GM12878 (cell line): ENCODE measurements at regions not wholly inside any gene's neighbourhood (a gene's known extent, or its start where the extent isn't known, plus 50 kb on each side); places are given as distances from the start of the nearest gene placed in this dataset.

Experiments
- ATAC-seq: fragments of 200-7000 bp; cut with Tn5 transposase; 3 replicates; pipeline ENCODE4 v1.9.1; 2020; ENCODE audit warnings: mild to moderate bottlenecking, moderate library complexity
- BruUV-seq: library from RNA; stranded (reverse); fragments of 400-500 nt; replicated peaks from 2 replicates; lab custom pipeline; 2021; lab: Mats Ljungman, UMichigan
- CTCF ChIA-PET: fragments of 300-600 bp; sonication (Branson Sonifier 250); formaldehyde crosslinking; extraction: SDS; loops from one replicate; lab custom pipeline; 2021; ENCODE audit warnings: inconsistent platforms; lab: Yijun Ruan, JAX
- POLR2A ChIA-PET: fragments of 350-600 bp; formaldehyde crosslinking; extraction: SDS; loops from one replicate; lab custom pipeline; 2021; ENCODE audit warnings: inconsistent platforms; lab: Charles Lee
- RAD21 ChIA-PET: fragments of 300-600 bp; sonication (Branson Sonifier 250); formaldehyde crosslinking; loops from one replicate; lab custom pipeline; 2023; ENCODE audit warnings: antibody characterized with exemption; ENCODE audit not compliant: unreplicated experiment; lab: Charles Lee
- SMC1A ChIA-PET: fragments of 300-600 bp; sonication (Branson Sonifier 250); formaldehyde crosslinking; loops from one replicate; lab custom pipeline; 2023; ENCODE audit not compliant: unreplicated experiment, uncharacterized antibody; lab: Charles Lee
- DNase-seq: peaks from one replicate; pipeline ENCODE4 v3.0.0-alpha.2; 2011; ENCODE audit warnings: low read depth, low spot score
- FAIRE-seq: peaks from 3 replicates; lab custom pipeline; 2011; peaks lifted over from hg19 to GRCh38; lab: Jason Lieb, UNC
- H2AFZ ChIP-seq: 2 replicates; pipeline ENCODE4 v1.6.0; 2011; ENCODE audit warnings: low read depth, low read length, control low read depth; ENCODE audit not compliant: control insufficient read depth
- H3K27ac ChIP-seq: 2 replicates; pipeline ENCODE4 v1.5.1; 2011; ENCODE audit warnings: control low read depth; ENCODE audit not compliant: control insufficient read depth, insufficient read depth
- H3K27me3 ChIP-seq, 2 experiments: replicated peaks in 1 of 2; 2 replicates each; pipeline versions ENCODE4 v1.6.0 to v1.6.1; 2011; ENCODE audit warnings: low read length in 1 of 2; ENCODE audit not compliant: control insufficient read depth in 2 of 2, insufficient read depth in 2 of 2
- H3K36me3 ChIP-seq, 2 experiments: 2 replicates each; pipeline ENCODE4 v1.5.1; 2011; ENCODE audit warnings: low read length in 1 of 2; ENCODE audit not compliant: control insufficient read depth in 2 of 2, insufficient read depth in 2 of 2
- H3K4me1 ChIP-seq: 2 replicates; pipeline ENCODE4 v1.6.1; 2011; ENCODE audit warnings: mild to moderate bottlenecking, low read length, moderate library complexity, mixed read lengths; ENCODE audit not compliant: control insufficient read depth, insufficient read depth
- H3K4me2 ChIP-seq: 2 replicates; pipeline ENCODE4 v1.6.0; 2011; ENCODE audit warnings: control low read depth; ENCODE audit not compliant: control insufficient read depth, insufficient read depth
- H3K4me3 ChIP-seq: fragments of 200-600 bp; sonication (generic); 2 replicates; pipeline ENCODE4 v1.5.1; 2016
- H3K79me2 ChIP-seq: 2 replicates; pipeline ENCODE4 v1.6.0; 2011; ENCODE audit warnings: low read length; ENCODE audit not compliant: control insufficient read depth, insufficient read depth
- H3K9ac ChIP-seq: 2 replicates; pipeline ENCODE4 v1.8.0; 2011; ENCODE audit warnings: low read length, control low read depth, mixed read lengths; ENCODE audit not compliant: control insufficient read depth, insufficient read depth
- H3K9me3 ChIP-seq: replicated peaks from 3 replicates; pipeline ENCODE4 v1.5.1; 2011; ENCODE audit warnings: mild to moderate bottlenecking, low read length; ENCODE audit not compliant: control insufficient read depth, insufficient read depth
- H4K20me1 ChIP-seq: 2 replicates; pipeline ENCODE4 v1.6.0; 2011; ENCODE audit not compliant: control insufficient read depth, insufficient read depth
- ASH2L ChIP-seq: fragments of 300-600, 200-600 bp; sonication (generic); IDR thresholded peaks from 2 replicates; pipeline ENCODE4 v1.6.1; 2017; ENCODE audit warnings: low read depth, mild to moderate bottlenecking, borderline replicate concordance
- BACH1 ChIP-seq: fragments of 450-650 bp; IDR thresholded peaks from 2 replicates; pipeline ENCODE4 v1.6.1; 2017; ENCODE audit warnings: mild to moderate bottlenecking, borderline replicate concordance
- BHLHE40 ChIP-seq, 2 experiments: fragments of 450-650 bp in 1 of 2; IDR thresholded peaks; 2 replicates each; pipeline ENCODE4 v1.6.1; 2011 to 2017; ENCODE audit warnings: low read depth in 2 of 2, borderline replicate concordance in 1 of 2, improper control_type of control experiment in 1 of 2, low read length in 1 of 2, mild to moderate bottlenecking in 1 of 2
- CBX5 ChIP-seq: sonication (generic); IDR thresholded peaks from 2 replicates; pipeline ENCODE4 v1.6.1; 2016; ENCODE audit warnings: low read depth, moderate library complexity, mild to moderate bottlenecking, inconsistent platforms
- DPF2 ChIP-seq: fragments of 450-650 bp; IDR thresholded peaks from 2 replicates; pipeline ENCODE4 v1.6.1; 2017; ENCODE audit warnings: mild to moderate bottlenecking
- EGR1 ChIP-seq, 2 experiments: IDR thresholded peaks; 1 replicate in 1 of 2; 2 replicates in 1 of 2; pipeline ENCODE4 v1.6.1; 2011 to 2012; ENCODE audit warnings: low read depth in 2 of 2, low read length in 2 of 2, borderline replicate concordance in 1 of 2, mild to moderate bottlenecking in 1 of 2, moderate library complexity in 1 of 2
- IKZF1 ChIP-seq: fragments of 450-650 bp; conservative IDR thresholded peaks from 2 replicates; pipeline ENCODE4 v1.6.1; 2017; ENCODE audit warnings: antibody characterized with exemption, mild to moderate bottlenecking
- NFYB ChIP-seq: IDR thresholded peaks from 2 replicates; pipeline ENCODE4 v1.6.1; 2011; ENCODE audit warnings: low read depth, mild to moderate bottlenecking, low read length, improper control_type of control experiment, moderate library complexity; ENCODE audit not compliant: insufficient read depth
- NR2F1 ChIP-seq: fragments of 450-650 bp; conservative IDR thresholded peaks from 2 replicates; pipeline ENCODE4 v1.6.1; 2017; ENCODE audit warnings: mild to moderate bottlenecking
- PAX8 ChIP-seq: fragments of 450-650 bp; IDR thresholded peaks from 2 replicates; pipeline ENCODE4 v1.6.1; 2017; ENCODE audit warnings: mild to moderate bottlenecking, moderate library complexity
- PBX3 ChIP-seq: IDR thresholded peaks from 2 replicates; pipeline ENCODE4 v1.6.1; 2011; ENCODE audit warnings: mild to moderate bottlenecking, low read depth, low read length, moderate library complexity; ENCODE audit not compliant: insufficient replicate concordance
- TBL1XR1 ChIP-seq: IDR thresholded peaks from 2 replicates; pipeline ENCODE4 v1.6.1; 2012; ENCODE audit warnings: low read depth, low read length, improper control_type of control experiment
- USF1 ChIP-seq: IDR thresholded peaks from 2 replicates; pipeline ENCODE4 v1.6.1; 2011; ENCODE audit warnings: borderline replicate concordance, low read depth, mild to moderate bottlenecking, moderate library complexity, mixed read lengths, low read length; ENCODE audit not compliant: insufficient read depth; ENCODE audit errors: extremely low read length
- WRNIP1 ChIP-seq: IDR thresholded peaks from 2 replicates; pipeline ENCODE4 v1.6.1; 2011; ENCODE audit warnings: low read depth, low read length, improper control_type of control experiment, borderline replicate concordance
- ZNF274 ChIP-seq: IDR thresholded peaks from one replicate; pipeline ENCODE4 v1.8.0; 2011; ENCODE audit not compliant: insufficient read length, insufficient read depth
- WGBS: methylation state at CpG from one replicate; pipeline ENCODE4 v1.1.6; 2016; ENCODE audit warnings: low lambda C conversion rate; ENCODE audit not compliant: insufficient replicate concordance, insufficient coverage; ENCODE audit errors: missing lambda C conversion rate; 5-methylcytosine and 5-hydroxymethylcytosine counted together
- in situ Hi-C: fragments of 300-500 bp; cut with MboI; formaldehyde crosslinking; loops from 9 replicates; pipeline ENCODE4 v1.14.3; 2018; ENCODE audit warnings: mixed read lengths
- intact Hi-C: fragments of 100-400 bp; cut with micrococcal nuclease; formaldehyde crosslinking; loops from one replicate; pipeline ENCODE4 v1.14.2; 2022; ENCODE audit not compliant: unreplicated experiment

- Histone ChIP-seq H3K9ac (no peak overlapping the region), H2AFZ (no peak overlapping the region), H4K20me1 (no peaks in the 10 kb centered on the region), H3K4me2 (no peak overlapping the region)
- SMC1A ChIA-PET: no interaction called here
- in situ Hi-C loops: no loop called here
- TF ChIP-seq IKZF1 (no peak), WRNIP1 (no peak), NR2F1 (no peak), CBX5 (no peak), ZNF274 (no peak), EGR1 (IDR thresholded peaks at IDR 0.05; ENCODE audit: borderline replicate concordance in 1 of 2, low read depth in 2 of 2, low read length in 2 of 2) (no peak), DPF2 (no peak), ASH2L (no peak), NFYB (no peak), TBL1XR1 (no peak), USF1 (no peak), PAX8 (no peak), BHLHE40 (IDR thresholded peaks at IDR 0.05; ENCODE audit: borderline replicate concordance in 1 of 2, low read depth in 2 of 2, low read length in 1 of 2) (no peak), PBX3 (no peak), BACH1 (no peak)
- TF ChIP-seq, all 136 proteins: peak for 0
- no peaks in the 10 kb centered on the region for H3K79me2 ChIP-seq
- H3K36me3 ChIP-seq: no peaks in the 10 kb centered on the region
- POLR2A ChIA-PET: no interaction called here
- BruUV-seq: no TSS peak
- no peak overlapping the region for H3K27ac ChIP-seq
- ATAC-seq (no peak), FAIRE-seq (no peak), DNase-seq (no peak)
- H3K27me3 ChIP-seq: no peaks in the 10 kb centered on the region
- no peaks in the 10 kb centered on the region for H3K4me1 ChIP-seq
- WGBS: 25% methylated on average over 12 of the region's 12 CpGs
- no peaks in the 10 kb centered on the region for H3K9me3 ChIP-seq
- intact Hi-C loops: no loop called here
- H3K4me3 ChIP-seq: no peak overlapping the region
- CTCF ChIA-PET: no interaction called here
- RAD21 ChIA-PET: interaction anchor here (1.2 kb wide), 1 partner anchor 1208 kb away, joined by 6 read pairs; no protein-coding TSS in a partner anchor
Measured at GRCh38 chr4:22997358-22998224, 304.9 kb downstream of the GBA3 start.
